HEK293T (cell line): ENCODE measurements at regions not wholly inside any gene's neighbourhood (a gene's known extent, or its start where the extent isn't known, plus 50 kb on each side); places are given as distances from the start of the nearest gene placed in this dataset.

ENCODE experiments used
- FOXK2 ChIP-seq: fragments of 450-650 bp; IDR thresholded peaks from 2 replicates; pipeline ENCODE4 v1.6.1; 2016; ENCODE audit warnings: mild to moderate bottlenecking
- LEF1 ChIP-seq: fragments of 450-650 bp; IDR thresholded peaks from 2 replicates; pipeline ENCODE4 v1.6.1; 2017; ENCODE audit warnings: mild to moderate bottlenecking, borderline replicate concordance

DNA sequence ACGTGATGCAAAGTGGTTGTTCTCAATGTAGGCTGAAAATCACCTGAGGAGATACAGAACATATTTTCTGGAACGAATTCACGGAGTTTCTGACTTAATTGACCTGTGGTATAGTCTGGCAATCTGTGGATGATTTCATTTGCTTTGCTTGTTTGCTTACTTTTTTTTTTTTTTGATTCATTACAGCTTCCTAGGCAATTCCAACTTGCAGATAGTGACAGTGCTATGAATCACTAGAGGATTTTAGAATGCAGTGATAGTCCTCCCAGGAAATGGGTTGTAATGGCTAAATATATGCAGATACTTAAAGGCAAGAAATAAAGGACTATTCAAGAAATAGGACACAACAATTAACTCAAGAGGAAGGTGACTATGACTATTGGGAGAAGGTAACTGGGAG is 1378.1 kb upstream of the PRMT6 start:
- no peak for TF ChIP-seq FOXK2
- TF ChIP-seq LEF1: no peak
